AG09319 (cell line): ENCODE measurements at regions not wholly inside any gene's neighbourhood (a gene's known extent, or its start where the extent isn't known, plus 50 kb on each side); places are given as distances from the start of the nearest gene placed in this dataset.

Experiments
- DNase-seq: peaks from one replicate; pipeline ENCODE4 v3.0.0-alpha.2; 2010; ENCODE audit warnings: low read depth; ENCODE audit errors: extremely low read depth
- TF ChIP-seq, protein P1 (sequence below): IDR thresholded peaks from 2 replicates; pipeline ENCODE4 v1.5.1; 2011; ENCODE audit warnings: low read depth, mild to moderate bottlenecking, inconsistent platforms, low read length, moderate library complexity

DNA sequence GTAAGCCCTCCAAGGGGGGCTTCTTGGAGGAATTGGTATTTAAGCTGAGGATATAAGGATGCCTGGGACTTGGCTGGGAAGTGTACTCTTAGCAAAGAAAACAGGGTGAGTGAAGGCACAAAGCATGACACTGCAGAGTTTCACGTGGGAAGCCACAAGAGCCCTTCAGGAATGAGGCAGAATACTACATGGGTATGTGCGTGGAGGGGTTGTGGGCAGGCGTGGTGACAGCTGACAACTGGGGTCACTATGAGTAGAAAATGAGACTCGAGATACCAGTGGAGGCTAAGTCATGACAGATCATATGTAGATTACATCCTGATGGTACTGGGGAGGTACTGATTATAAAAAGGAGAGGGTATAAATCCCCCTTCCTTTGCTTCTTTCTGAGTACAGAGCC is 78.1 kb upstream of the XYLT1 start:
- no peak for DNase-seq
- TF ChIP-seq, protein P1, sequence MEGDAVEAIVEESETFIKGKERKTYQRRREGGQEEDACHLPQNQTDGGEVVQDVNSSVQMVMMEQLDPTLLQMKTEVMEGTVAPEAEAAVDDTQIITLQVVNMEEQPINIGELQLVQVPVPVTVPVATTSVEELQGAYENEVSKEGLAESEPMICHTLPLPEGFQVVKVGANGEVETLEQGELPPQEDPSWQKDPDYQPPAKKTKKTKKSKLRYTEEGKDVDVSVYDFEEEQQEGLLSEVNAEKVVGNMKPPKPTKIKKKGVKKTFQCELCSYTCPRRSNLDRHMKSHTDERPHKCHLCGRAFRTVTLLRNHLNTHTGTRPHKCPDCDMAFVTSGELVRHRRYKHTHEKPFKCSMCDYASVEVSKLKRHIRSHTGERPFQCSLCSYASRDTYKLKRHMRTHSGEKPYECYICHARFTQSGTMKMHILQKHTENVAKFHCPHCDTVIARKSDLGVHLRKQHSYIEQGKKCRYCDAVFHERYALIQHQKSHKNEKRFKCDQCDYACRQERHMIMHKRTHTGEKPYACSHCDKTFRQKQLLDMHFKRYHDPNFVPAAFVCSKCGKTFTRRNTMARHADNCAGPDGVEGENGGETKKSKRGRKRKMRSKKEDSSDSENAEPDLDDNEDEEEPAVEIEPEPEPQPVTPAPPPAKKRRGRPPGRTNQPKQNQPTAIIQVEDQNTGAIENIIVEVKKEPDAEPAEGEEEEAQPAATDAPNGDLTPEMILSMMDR = no peak

DNA sequence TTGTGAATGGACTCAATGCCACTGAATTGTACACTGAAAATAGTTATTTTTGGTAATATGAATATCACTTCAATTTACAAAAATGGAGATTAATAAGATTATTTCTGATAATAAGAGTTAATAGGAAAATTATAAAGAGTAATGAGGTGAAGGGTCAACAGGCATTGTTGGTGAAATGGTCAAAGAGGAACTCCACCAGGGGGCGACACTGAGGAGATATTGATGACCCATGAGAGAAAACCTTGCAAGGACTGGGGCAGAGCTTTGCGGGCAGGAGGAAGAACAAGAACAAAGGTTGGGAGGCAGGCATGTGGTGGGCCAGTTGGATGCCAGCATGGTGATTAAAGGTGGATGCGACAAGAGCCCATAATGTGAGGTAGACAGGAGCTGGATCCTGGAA is 74.0 kb upstream of the XYLT1 start:
- DNase-seq = no peak
- TF ChIP-seq, protein P1 = no peak; the same call in none of the 2 replicates

DNA sequence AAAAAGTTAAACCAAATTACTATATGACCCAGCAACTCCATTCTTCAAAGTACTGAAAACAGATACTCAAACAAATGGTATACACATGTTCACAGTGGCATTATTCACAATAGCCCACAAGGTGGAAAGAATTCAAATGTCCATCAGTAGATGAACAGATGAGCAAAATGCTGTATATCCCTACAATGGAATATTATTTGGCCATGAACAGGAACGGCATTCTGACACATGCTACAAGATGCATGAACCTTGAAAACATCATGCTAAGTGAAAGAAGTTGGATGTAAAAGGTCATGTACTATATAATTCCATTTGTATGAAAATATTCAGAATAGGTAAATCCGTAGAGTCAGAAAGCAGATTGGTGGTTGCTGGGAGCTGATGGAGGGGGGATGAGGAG is 73.5 kb upstream of the XYLT1 start:
- TF ChIP-seq, protein P1 = no peak
- DNase-seq = no peak

DNA sequence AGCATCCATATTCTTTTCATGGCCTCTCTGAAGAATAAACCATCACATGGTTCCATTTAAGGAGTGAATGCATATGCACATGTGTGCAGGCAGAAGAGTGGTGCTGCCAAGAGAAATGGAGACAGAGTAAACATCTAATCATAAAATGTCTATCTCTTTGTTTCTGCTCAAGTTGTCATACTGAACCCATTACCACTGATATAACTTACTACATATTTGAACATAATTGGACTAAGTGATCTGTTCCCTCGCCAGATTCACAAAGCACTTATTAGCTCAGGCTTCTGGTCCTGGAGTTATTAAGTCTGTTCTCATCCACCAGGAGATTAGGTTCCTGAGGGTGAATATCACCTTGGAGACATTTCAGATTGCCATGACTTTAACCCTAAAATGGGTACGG is 72.3 kb upstream of the XYLT1 start:
- no peak for DNase-seq
- TF ChIP-seq, protein P1 = no peak

DNA sequence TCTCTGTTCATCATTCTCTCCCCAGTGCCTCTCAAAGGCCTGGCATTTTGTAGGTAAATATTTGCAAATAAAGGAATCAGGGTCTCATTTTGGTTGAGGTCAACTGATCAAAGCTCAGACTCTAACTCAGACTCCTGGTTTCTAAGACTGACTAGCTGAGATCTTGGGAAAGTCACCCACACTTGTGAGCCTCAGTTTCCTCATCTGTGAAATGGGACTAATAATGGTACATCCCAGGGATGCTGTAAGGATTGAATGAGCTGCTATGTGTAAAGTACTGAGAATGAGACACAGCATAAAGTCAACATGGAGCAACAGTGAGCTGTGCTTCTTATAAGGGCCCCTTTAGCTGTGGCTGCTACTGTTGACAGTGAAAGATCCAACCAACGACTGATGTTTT is 70.6 kb upstream of the XYLT1 start:
- TF ChIP-seq, protein P1 = no peak
- DNase-seq = no peak

DNA sequence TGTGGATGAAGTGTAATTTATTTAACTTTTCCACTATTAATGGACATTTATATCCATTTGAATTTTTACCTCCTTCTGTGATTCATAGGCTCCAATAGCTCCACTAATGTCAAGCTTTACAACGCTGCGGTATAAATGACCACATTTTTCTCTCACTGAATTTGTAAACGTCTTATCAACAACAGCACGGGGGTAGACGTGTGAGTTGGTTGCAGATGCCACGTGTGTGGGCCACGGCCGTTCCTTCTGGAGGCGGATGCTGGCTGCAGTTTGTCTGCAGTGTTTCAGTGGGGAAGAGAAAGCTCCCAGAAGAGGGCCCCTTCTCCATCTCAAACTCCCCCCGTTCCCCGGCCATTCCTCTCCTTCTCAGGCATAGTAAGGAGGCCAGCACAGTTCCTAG is 68.2 kb upstream of the XYLT1 start:
- TF ChIP-seq, protein P1 = no peak
- no peak for DNase-seq

DNA sequence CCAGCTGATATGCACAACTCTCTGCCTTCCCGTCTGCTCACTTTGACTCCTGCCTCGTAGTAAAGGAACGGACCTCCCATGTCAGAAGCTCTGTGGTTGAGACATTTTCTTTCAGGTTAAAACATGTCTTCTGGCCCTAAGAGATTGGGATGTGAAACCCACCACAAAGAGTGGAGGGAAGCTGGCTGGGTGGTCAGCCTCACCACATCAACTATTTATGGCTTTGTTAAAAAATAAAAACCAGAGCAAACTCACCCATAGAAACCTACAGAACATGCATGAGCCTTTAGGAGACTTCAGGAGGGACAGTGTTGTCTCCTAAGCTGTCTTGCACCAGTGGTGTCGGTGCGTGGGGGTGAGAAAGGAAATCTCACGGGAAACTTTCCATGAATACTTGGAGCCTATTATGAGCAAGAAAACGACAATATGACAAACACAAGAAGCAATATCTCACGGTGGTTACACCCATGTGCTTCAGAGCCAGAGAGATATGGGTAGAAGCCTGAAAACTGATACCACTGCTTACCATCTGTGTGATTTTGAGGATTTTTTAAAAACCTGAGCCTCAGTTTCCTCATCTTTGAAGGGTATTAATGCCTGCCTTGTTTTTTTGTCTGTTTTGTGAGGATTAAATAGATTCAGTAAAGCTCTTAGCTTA is 61.7 kb upstream of the XYLT1 start:
- DNase-seq = no peak
- TF ChIP-seq, protein P1 = no peak
